HCT116 (cell line): ENCODE measurements at regions not wholly inside any gene's neighbourhood (a gene's known extent, or its start where the extent isn't known, plus 50 kb on each side); places are given as distances from the start of the nearest gene placed in this dataset.
A peak's percentile ranks its signal among the peaks of the same experiment; 100 is the strongest.

Experiments
- ATAC-seq: fragments of 200-7000 bp; cut with Tn5 transposase; 2 replicates; pipeline ENCODE4 v1.9.1; 2020; ENCODE audit warnings: mild to moderate bottlenecking, moderate library complexity
- BruUV-seq: library from RNA; stranded (reverse); fragments of 400-500 nt; replicated peaks from 2 replicates; lab custom pipeline; 2021; lab: Mats Ljungman, UMichigan
- CTCF ChIA-PET: fragments of 300-600 bp; sonication (Branson Sonifier 250); formaldehyde crosslinking; loops from one replicate; lab custom pipeline; 2021; ENCODE audit warnings: antibody characterized with exemption; lab: Charles Lee
- POLR2A ChIA-PET: fragments of 300-600, 350-600 bp; sonication (Branson Sonifier 250); formaldehyde crosslinking; loops from one replicate; lab custom pipeline; 2021; ENCODE audit warnings: antibody characterized with exemption; lab: Charles Lee
- RAD21 ChIA-PET, 2 experiments: fragments of 300-600 bp; sonication (Branson Sonifier 250); formaldehyde crosslinking; loops; one replicate each; lab custom pipeline; 2023; ENCODE audit warnings: low total read pairs in 2 of 2; ENCODE audit not compliant: uncharacterized antibody in 2 of 2, unreplicated experiment in 2 of 2, low non-redundant PET in 1 of 2; lab: Charles Lee
- DNase-seq: peaks from one replicate; pipeline ENCODE4 v3.0.0-alpha.2; 2010; ENCODE audit warnings: low read depth, low spot score
- H2AFZ ChIP-seq: fragments of 200-600 bp; shearing (Covaris generic), sonication (generic); 2 replicates; pipeline ENCODE4 v1.6.1; 2017; ENCODE audit warnings: low read depth, mixed run types, mixed read lengths, antibody characterized with exemption, low read length; ENCODE audit not compliant: poor library complexity, severe bottlenecking
- H3K27ac ChIP-seq: 2 replicates; pipeline ENCODE4 v1.5.1; 2012; ENCODE audit warnings: low read depth, low read length
- H3K27me3 ChIP-seq: fragments of 200-600 bp; sonication (generic); 2 replicates; pipeline ENCODE4 v1.6.1; 2016; ENCODE audit warnings: mixed run types, low read length, mixed read lengths; ENCODE audit not compliant: insufficient read depth
- H3K36me3 ChIP-seq, 2 experiments: fragments of 200-500 bp in 1 of 2; fragments of 200-600 bp in 1 of 2; sonication (Bioruptor generic) in 1 of 2; sonication (generic) in 1 of 2; 2 replicates each; pipeline versions ENCODE4 v1.5.1 to v1.6.1; 2014 to 2016; ENCODE audit warnings: low read length in 2 of 2, inconsistent platforms in 1 of 2, mixed read lengths in 1 of 2, mixed run types in 1 of 2; ENCODE audit not compliant: insufficient read depth in 2 of 2, control insufficient read depth in 1 of 2
- H3K4me1 ChIP-seq, 2 experiments: fragments of 200-600 bp in 1 of 2; sonication (generic) in 1 of 2; 2 replicates each; pipeline versions ENCODE4 v1.5.1 to v1.6.1; 2012 to 2017; ENCODE audit warnings: low read length in 2 of 2, inconsistent platforms in 1 of 2, mild to moderate bottlenecking in 1 of 2, mixed read lengths in 1 of 2, mixed run types in 1 of 2, moderate library complexity in 1 of 2; ENCODE audit not compliant: insufficient read depth in 2 of 2, control insufficient read depth in 1 of 2
- H3K4me2 ChIP-seq: fragments of 200-600 bp; sonication (generic); 2 replicates; pipeline ENCODE4 v1.6.1; 2017; ENCODE audit warnings: mixed run types, low read length, mixed read lengths
- H3K4me3 ChIP-seq, 2 experiments: fragments of 200-600 bp in 1 of 2; sonication (generic) in 1 of 2; replicated peaks in 1 of 2; 2 replicates each; pipeline ENCODE4 v1.5.1; 2011 to 2016; ENCODE audit warnings: low read length in 2 of 2, control low read depth in 1 of 2, low read depth in 1 of 2, mild to moderate bottlenecking in 1 of 2, mixed read lengths in 1 of 2, mixed run types in 1 of 2
- H3K79me2 ChIP-seq: fragments of 200-600 bp; sonication (generic); 2 replicates; pipeline ENCODE4 v1.6.1; 2017; ENCODE audit warnings: mild to moderate bottlenecking, mixed run types, low read length, moderate library complexity, mixed read lengths; ENCODE audit not compliant: insufficient read depth
- H3K9ac ChIP-seq: fragments of 200-600 bp; sonication (generic); 2 replicates; pipeline ENCODE4 v1.6.1; 2016; ENCODE audit warnings: low read length, mixed read lengths
- H3K9me2 ChIP-seq: fragments of 200-600 bp; sonication (generic), shearing (Covaris generic); 2 replicates; pipeline ENCODE4 v1.6.1; 2017; ENCODE audit warnings: mixed run types, mild to moderate bottlenecking, moderate library complexity; ENCODE audit not compliant: insufficient read depth
- H3K9me3 ChIP-seq, 2 experiments: fragments of 200-500 bp in 1 of 2; fragments of 200-600 bp in 1 of 2; sonication (Bioruptor generic) in 1 of 2; sonication (generic) in 1 of 2; 2 replicates each; pipeline ENCODE4 v1.6.1; 2014 to 2017; ENCODE audit warnings: low read length in 2 of 2, mixed read lengths in 2 of 2, inconsistent platforms in 1 of 2, low read depth in 1 of 2, mild to moderate bottlenecking in 1 of 2, mixed run types in 1 of 2, moderate library complexity in 1 of 2; ENCODE audit not compliant: control insufficient read depth in 1 of 2, insufficient read depth in 1 of 2
- H4K20me1 ChIP-seq: fragments of 200-600 bp; sonication (generic), shearing (Covaris generic); 2 replicates; pipeline ENCODE4 v1.6.1; 2017; ENCODE audit warnings: mixed run types, mild to moderate bottlenecking, moderate library complexity; ENCODE audit not compliant: insufficient read depth
- CEBPB ChIP-seq: IDR thresholded peaks from 2 replicates; pipeline ENCODE4 v1.6.1; 2012; ENCODE audit warnings: low read depth
- EGR1 ChIP-seq: IDR thresholded peaks from 2 replicates; pipeline ENCODE4 v1.6.1; 2012; ENCODE audit warnings: low read depth
- EZH2 ChIP-seq: fragments of 200-600 bp; sonication (generic); IDR thresholded peaks from 2 replicates; pipeline ENCODE4 v1.6.1; 2017; ENCODE audit warnings: antibody characterized with exemption, mixed run types
- EZH2phosphoT487 ChIP-seq: fragments of 200-600 bp; IDR thresholded peaks from 2 replicates; pipeline ENCODE4 v1.6.1; 2018; ENCODE audit warnings: antibody characterized with exemption, borderline replicate concordance
- POLR2AphosphoS5 ChIP-seq: IDR thresholded peaks from 2 replicates; pipeline ENCODE4 v1.6.1; 2011; ENCODE audit warnings: mild to moderate bottlenecking, low read depth, low read length, moderate library complexity
- RAD21 ChIP-seq: IDR thresholded peaks from 2 replicates; pipeline ENCODE4 v1.6.1; 2012; ENCODE audit warnings: low read depth, mild to moderate bottlenecking
- SIN3A ChIP-seq: IDR thresholded peaks from 2 replicates; pipeline ENCODE4 v1.6.1; 2012; ENCODE audit warnings: low read depth
- SRF ChIP-seq: IDR thresholded peaks from 2 replicates; pipeline ENCODE4 v1.6.1; 2012; ENCODE audit warnings: low read depth
- TCF7L2 ChIP-seq: IDR thresholded peaks from 2 replicates; pipeline ENCODE4 v1.7.0; 2011; ENCODE audit warnings: borderline replicate concordance, inconsistent platforms; ENCODE audit not compliant: insufficient read depth, insufficient read length; ENCODE audit errors: extremely low read depth
- ZNF274 ChIP-seq: fragments of 200-500 bp; sonication (Bioruptor generic); IDR thresholded peaks from 2 replicates; pipeline ENCODE4 v1.6.1; 2014; ENCODE audit warnings: mild to moderate bottlenecking, low read depth, low read length, inconsistent platforms
- intact Hi-C: fragments of 100-400 bp; cut with micrococcal nuclease; formaldehyde crosslinking; loops from 2 replicates; pipeline ENCODE4 v1.10.0; 2022
- TF ChIP-seq, protein P1 (sequence below): IDR thresholded peaks from 2 replicates; pipeline ENCODE4 v1.6.1; 2012

DNA sequence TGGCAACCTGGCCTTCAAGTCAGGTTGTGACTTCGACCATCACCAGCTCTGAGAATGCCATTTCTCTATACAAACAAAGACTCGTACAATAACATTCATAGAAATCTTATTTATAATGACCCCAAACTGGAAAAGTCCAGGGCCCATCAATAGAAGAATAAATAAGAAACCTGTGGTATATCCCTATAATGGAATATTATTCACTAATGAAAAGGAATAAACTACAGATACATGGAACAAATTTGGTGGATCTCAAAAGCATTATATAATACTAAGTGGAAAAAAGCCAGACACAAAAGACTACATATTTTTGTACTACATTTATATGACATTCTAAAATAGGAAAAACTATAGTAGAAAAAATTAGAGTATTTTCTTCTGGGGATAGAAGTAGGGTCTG lies 109.4 kb upstream of the INPP4B start:
- Histone ChIP-seq H4K20me1 (no peaks in the 10 kb centered on the region), H3K27me3 (no peaks in the 10 kb centered on the region), H2AFZ (no peak overlapping the region), H3K9me2 (no peaks in the 10 kb centered on the region), H3K79me2 (no peaks in the 10 kb centered on the region), H3K36me3 (no peaks in the 10 kb centered on the region), H3K4me3 (no peak overlapping the region), H3K9ac (no peak overlapping the region), H3K4me1 (no peaks in the 10 kb centered on the region), H3K4me2 (no peak overlapping the region), H3K9me3 (no peaks in the 10 kb centered on the region), H3K27ac (no peak overlapping the region)
- TF ChIP-seq SIN3A (no peak), CEBPB (no peak), RAD21 (no peak), EGR1 (no peak), SRF (no peak), POLR2AphosphoS5 (no peak), EZH2phosphoT487 (no peak)
- CTCF ChIA-PET, result no interaction called here
- DNase-seq (no peak), ATAC-seq (no peak)
- no TSS peak for BruUV-seq
- intact Hi-C loops, result no loop called here
- POLR2A ChIA-PET, result no interaction called here
- RAD21 ChIA-PET, result no interaction called here

DNA sequence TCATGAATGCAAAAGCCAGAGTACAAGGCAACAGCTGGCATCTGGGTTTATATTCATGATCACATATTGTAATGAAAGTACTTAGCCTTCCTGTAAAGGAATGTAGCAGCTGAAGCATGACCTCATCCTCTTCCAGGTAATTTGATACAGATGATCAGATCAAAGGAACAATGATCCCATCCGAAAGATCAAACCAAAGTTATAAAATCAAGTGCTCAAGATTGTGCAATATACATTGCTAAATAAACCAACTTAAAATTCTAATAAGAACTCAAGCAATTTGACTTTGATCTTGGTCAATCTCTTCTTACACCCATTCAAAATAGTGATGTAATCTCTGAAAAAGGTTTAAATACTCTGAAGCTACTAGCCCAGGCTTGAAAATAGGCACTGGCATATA lies 113.1 kb upstream of the INPP4B start:
- Histone ChIP-seq H3K79me2 (no peaks in the 10 kb centered on the region), H3K9me3 (no peaks in the 10 kb centered on the region), H3K4me1 (no peaks in the 10 kb centered on the region), H3K9ac (no peak overlapping the region), H3K36me3 (no peaks in the 10 kb centered on the region), H3K4me2 (no peak overlapping the region), H3K27ac (no peak overlapping the region), H3K9me2 (no peaks in the 10 kb centered on the region), H3K4me3 (no peak overlapping the region), H4K20me1 (no peaks in the 10 kb centered on the region), H2AFZ (no peak overlapping the region), H3K27me3 (no peaks in the 10 kb centered on the region)
- ATAC-seq (no peak), DNase-seq (no peak)
- no TSS peak for BruUV-seq
- intact Hi-C loops, result no loop called here
- ChIA-PET RAD21 (no interaction called here), CTCF (no interaction called here), POLR2A (no interaction called here)
- peak; percentile 73 for TF ChIP-seq TCF7L2
- TF ChIP-seq, protein P1, sequence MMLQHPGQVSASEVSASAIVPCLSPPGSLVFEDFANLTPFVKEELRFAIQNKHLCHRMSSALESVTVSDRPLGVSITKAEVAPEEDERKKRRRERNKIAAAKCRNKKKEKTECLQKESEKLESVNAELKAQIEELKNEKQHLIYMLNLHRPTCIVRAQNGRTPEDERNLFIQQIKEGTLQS, result no peak
- TF ChIP-seq ZNF274, result no peak
- no peak for TF ChIP-seq EZH2
